GM12878 (cell line): ENCODE measurements at regions not wholly inside any gene's neighbourhood (a gene's known extent, or its start where the extent isn't known, plus 50 kb on each side); places are given as distances from the start of the nearest gene placed in this dataset.

Source experiments
- ATAC-seq: fragments of 200-7000 bp; cut with Tn5 transposase; 3 replicates; pipeline ENCODE4 v1.9.1; 2020; ENCODE audit warnings: mild to moderate bottlenecking, moderate library complexity
- BruUV-seq: library from RNA; stranded (reverse); fragments of 400-500 nt; replicated peaks from 2 replicates; lab custom pipeline; 2021; lab: Mats Ljungman, UMichigan
- CTCF ChIA-PET: fragments of 300-600 bp; sonication (Branson Sonifier 250); formaldehyde crosslinking; extraction: SDS; loops from one replicate; lab custom pipeline; 2021; ENCODE audit warnings: inconsistent platforms; lab: Yijun Ruan, JAX
- POLR2A ChIA-PET: fragments of 350-600 bp; formaldehyde crosslinking; extraction: SDS; loops from one replicate; lab custom pipeline; 2021; ENCODE audit warnings: inconsistent platforms; lab: Charles Lee
- RAD21 ChIA-PET: fragments of 300-600 bp; sonication (Branson Sonifier 250); formaldehyde crosslinking; loops from one replicate; lab custom pipeline; 2023; ENCODE audit warnings: antibody characterized with exemption; ENCODE audit not compliant: unreplicated experiment; lab: Charles Lee
- SMC1A ChIA-PET: fragments of 300-600 bp; sonication (Branson Sonifier 250); formaldehyde crosslinking; loops from one replicate; lab custom pipeline; 2023; ENCODE audit not compliant: unreplicated experiment, uncharacterized antibody; lab: Charles Lee
- DNase-seq: peaks from one replicate; pipeline ENCODE4 v3.0.0-alpha.2; 2011; ENCODE audit warnings: low read depth, low spot score
- FAIRE-seq: peaks from 3 replicates; lab custom pipeline; 2011; peaks lifted over from hg19 to GRCh38; lab: Jason Lieb, UNC
- H2AFZ ChIP-seq: 2 replicates; pipeline ENCODE4 v1.6.0; 2011; ENCODE audit warnings: low read depth, low read length, control low read depth; ENCODE audit not compliant: control insufficient read depth
- H3K27ac ChIP-seq: 2 replicates; pipeline ENCODE4 v1.5.1; 2011; ENCODE audit warnings: control low read depth; ENCODE audit not compliant: control insufficient read depth, insufficient read depth
- H3K27me3 ChIP-seq, 2 experiments: replicated peaks in 1 of 2; 2 replicates each; pipeline versions ENCODE4 v1.6.0 to v1.6.1; 2011; ENCODE audit warnings: low read length in 1 of 2; ENCODE audit not compliant: control insufficient read depth in 2 of 2, insufficient read depth in 2 of 2
- H3K36me3 ChIP-seq, 2 experiments: 2 replicates each; pipeline ENCODE4 v1.5.1; 2011; ENCODE audit warnings: low read length in 1 of 2; ENCODE audit not compliant: control insufficient read depth in 2 of 2, insufficient read depth in 2 of 2
- H3K4me1 ChIP-seq: 2 replicates; pipeline ENCODE4 v1.6.1; 2011; ENCODE audit warnings: mild to moderate bottlenecking, low read length, moderate library complexity, mixed read lengths; ENCODE audit not compliant: control insufficient read depth, insufficient read depth
- H3K4me2 ChIP-seq: 2 replicates; pipeline ENCODE4 v1.6.0; 2011; ENCODE audit warnings: control low read depth; ENCODE audit not compliant: control insufficient read depth, insufficient read depth
- H3K4me3 ChIP-seq: fragments of 200-600 bp; sonication (generic); 2 replicates; pipeline ENCODE4 v1.5.1; 2016
- H3K79me2 ChIP-seq: 2 replicates; pipeline ENCODE4 v1.6.0; 2011; ENCODE audit warnings: low read length; ENCODE audit not compliant: control insufficient read depth, insufficient read depth
- H3K9ac ChIP-seq: 2 replicates; pipeline ENCODE4 v1.8.0; 2011; ENCODE audit warnings: low read length, control low read depth, mixed read lengths; ENCODE audit not compliant: control insufficient read depth, insufficient read depth
- H3K9me3 ChIP-seq: replicated peaks from 3 replicates; pipeline ENCODE4 v1.5.1; 2011; ENCODE audit warnings: mild to moderate bottlenecking, low read length; ENCODE audit not compliant: control insufficient read depth, insufficient read depth
- H4K20me1 ChIP-seq: 2 replicates; pipeline ENCODE4 v1.6.0; 2011; ENCODE audit not compliant: control insufficient read depth, insufficient read depth
- CREB1 ChIP-seq: IDR thresholded peaks from 2 replicates; pipeline ENCODE4 v1.6.1; 2012; ENCODE audit warnings: low read depth, mild to moderate bottlenecking, inconsistent platforms
- IKZF2 ChIP-seq, 2 experiments: fragments of 450-650 bp; IDR thresholded peaks; 2 replicates each; pipeline ENCODE4 v1.6.1; 2017; ENCODE audit warnings: mild to moderate bottlenecking in 2 of 2, moderate library complexity in 2 of 2
- KLF5 ChIP-seq: fragments of 450-650 bp; IDR thresholded peaks from 2 replicates; pipeline ENCODE4 v1.6.1; 2014; ENCODE audit warnings: mild to moderate bottlenecking; ENCODE audit not compliant: partially characterized antibody
- NR2F1 ChIP-seq: fragments of 450-650 bp; conservative IDR thresholded peaks from 2 replicates; pipeline ENCODE4 v1.6.1; 2017; ENCODE audit warnings: mild to moderate bottlenecking
- TCF12 ChIP-seq: IDR thresholded peaks from 2 replicates; pipeline ENCODE4 v1.6.1; 2011; ENCODE audit warnings: low read depth, mild to moderate bottlenecking, low read length
- TCF3 ChIP-seq: IDR thresholded peaks from 2 replicates; pipeline ENCODE4 v1.6.1; 2012; ENCODE audit warnings: low read depth, mild to moderate bottlenecking, low read length, borderline replicate concordance; ENCODE audit not compliant: insufficient read depth
- WGBS: methylation state at CpG from one replicate; pipeline ENCODE4 v1.1.6; 2016; ENCODE audit warnings: low lambda C conversion rate; ENCODE audit not compliant: insufficient replicate concordance, insufficient coverage; ENCODE audit errors: missing lambda C conversion rate; 5-methylcytosine and 5-hydroxymethylcytosine counted together
- in situ Hi-C: fragments of 300-500 bp; cut with MboI; formaldehyde crosslinking; loops from 9 replicates; pipeline ENCODE4 v1.14.3; 2018; ENCODE audit warnings: mixed read lengths
- intact Hi-C: fragments of 100-400 bp; cut with micrococcal nuclease; formaldehyde crosslinking; loops from one replicate; pipeline ENCODE4 v1.14.2; 2022; ENCODE audit not compliant: unreplicated experiment
- TF ChIP-seq, protein P1 (sequence below): fragments of 450-650 bp; IDR thresholded peaks from 2 replicates; pipeline ENCODE4 v1.6.1; 2017; ENCODE audit warnings: mild to moderate bottlenecking, low read depth, inconsistent platforms; ENCODE audit not compliant: poor library complexity, severe bottlenecking
- TF ChIP-seq, protein P2 (sequence below): IDR thresholded peaks from 2 replicates; pipeline ENCODE4 v1.6.1; 2012; ENCODE audit warnings: low read depth, low read length, improper control_type of control experiment

DNA sequence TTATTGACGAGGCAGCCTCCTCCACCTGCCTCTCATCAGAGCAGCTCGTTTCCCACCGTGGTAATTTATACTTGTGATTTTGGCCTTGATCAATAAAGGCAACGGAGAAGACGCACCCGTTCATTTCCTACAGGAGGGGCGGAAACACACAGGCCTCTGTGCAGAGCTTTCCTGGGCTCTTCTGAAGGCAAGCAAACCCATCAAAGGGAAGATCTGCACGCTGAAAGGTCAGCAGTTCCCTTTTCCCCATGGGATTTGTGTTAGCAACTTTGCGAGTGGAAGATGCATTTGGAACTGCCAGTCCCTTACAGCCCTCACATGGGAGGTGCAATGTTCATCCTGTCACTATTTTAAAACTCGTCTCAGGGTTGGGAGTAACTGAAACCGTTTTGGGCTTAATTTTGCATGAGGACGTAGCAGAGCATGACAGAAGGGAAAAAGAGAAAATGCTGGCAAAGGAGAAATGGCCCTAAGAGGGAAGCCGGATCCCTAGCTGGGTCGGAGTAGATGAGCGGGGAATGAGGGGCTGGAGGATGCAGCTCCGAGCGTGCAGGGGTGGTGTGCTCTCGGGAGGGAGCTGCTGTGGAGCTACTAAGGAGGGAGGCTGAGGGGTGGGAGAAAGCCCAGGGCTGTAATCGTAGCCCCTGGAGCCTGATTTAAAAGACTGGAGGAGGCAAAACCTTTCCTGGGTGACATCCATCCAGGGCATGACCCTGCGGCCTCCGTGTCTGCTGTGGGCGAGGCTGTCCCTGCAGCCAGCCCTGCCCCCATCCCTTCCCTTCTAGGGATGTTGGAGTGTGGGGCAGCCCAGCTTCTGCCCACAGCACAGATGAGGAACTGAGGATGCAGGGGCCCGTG lies 111.1 kb upstream of the FAM20C start:
- in situ Hi-C loops = no loop called here
- no peak for FAIRE-seq
- H3K4me1 ChIP-seq = no peaks in the 10 kb centered on the region
- TF ChIP-seq, protein P1, sequence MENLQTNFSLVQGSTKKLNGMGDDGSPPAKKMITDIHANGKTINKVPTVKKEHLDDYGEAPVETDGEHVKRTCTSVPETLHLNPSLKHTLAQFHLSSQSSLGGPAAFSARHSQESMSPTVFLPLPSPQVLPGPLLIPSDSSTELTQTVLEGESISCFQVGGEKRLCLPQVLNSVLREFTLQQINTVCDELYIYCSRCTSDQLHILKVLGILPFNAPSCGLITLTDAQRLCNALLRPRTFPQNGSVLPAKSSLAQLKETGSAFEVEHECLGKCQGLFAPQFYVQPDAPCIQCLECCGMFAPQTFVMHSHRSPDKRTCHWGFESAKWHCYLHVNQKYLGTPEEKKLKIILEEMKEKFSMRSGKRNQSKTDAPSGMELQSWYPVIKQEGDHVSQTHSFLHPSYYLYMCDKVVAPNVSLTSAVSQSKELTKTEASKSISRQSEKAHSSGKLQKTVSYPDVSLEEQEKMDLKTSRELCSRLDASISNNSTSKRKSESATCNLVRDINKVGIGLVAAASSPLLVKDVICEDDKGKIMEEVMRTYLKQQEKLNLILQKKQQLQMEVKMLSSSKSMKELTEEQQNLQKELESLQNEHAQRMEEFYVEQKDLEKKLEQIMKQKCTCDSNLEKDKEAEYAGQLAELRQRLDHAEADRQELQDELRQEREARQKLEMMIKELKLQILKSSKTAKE = no peak
- no peak for TF ChIP-seq KLF5
- no peak for TF ChIP-seq TCF3
- TF ChIP-seq CREB1 = no peak
- no peak for TF ChIP-seq IKZF2 (IDR thresholded peaks at IDR 0.05)
- TF ChIP-seq, protein P2, sequence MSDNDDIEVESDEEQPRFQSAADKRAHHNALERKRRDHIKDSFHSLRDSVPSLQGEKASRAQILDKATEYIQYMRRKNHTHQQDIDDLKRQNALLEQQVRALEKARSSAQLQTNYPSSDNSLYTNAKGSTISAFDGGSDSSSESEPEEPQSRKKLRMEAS = no peak
- TF ChIP-seq TCF12 = no peak
- TF ChIP-seq NR2F1 = no peak
- TF ChIP-seq, all 136 proteins: peak for 0
- Histone ChIP-seq H3K9ac (no peak overlapping the region), H3K36me3 (no peaks in the 10 kb centered on the region), H2AFZ (no peak overlapping the region), H3K27ac (no peak overlapping the region), H3K4me3 (no peak overlapping the region), H3K9me3 (no peaks in the 10 kb centered on the region), H3K4me2 (no peak overlapping the region), H3K27me3 (no peaks in the 10 kb centered on the region), H4K20me1 (no peaks in the 10 kb centered on the region), H3K79me2 (no peaks in the 10 kb centered on the region)
- 42% methylated on average over 23 of the region's 23 CpGs for WGBS
- intact Hi-C loops = no loop called here
- DNase-seq (no peak), ATAC-seq (no peak)
- POLR2A ChIA-PET = no interaction called here
- CTCF ChIA-PET = no interaction called here
- BruUV-seq = no TSS peak
- RAD21 ChIA-PET = no interaction called here
- SMC1A ChIA-PET = no interaction called here
